NCI-H1694 treated with DMSO at 0.1 percent for 48 hours (cell line): ENCODE measurements at regions not wholly inside any gene's neighbourhood (a gene's known extent, or its start where the extent isn't known, plus 50 kb on each side); places are given as distances from the start of the nearest gene placed in this dataset.

Experiments
- DNase-seq: peaks from one replicate; lab custom pipeline; 2025; lab: John Stamatoyannopoulos, UW

DNA sequence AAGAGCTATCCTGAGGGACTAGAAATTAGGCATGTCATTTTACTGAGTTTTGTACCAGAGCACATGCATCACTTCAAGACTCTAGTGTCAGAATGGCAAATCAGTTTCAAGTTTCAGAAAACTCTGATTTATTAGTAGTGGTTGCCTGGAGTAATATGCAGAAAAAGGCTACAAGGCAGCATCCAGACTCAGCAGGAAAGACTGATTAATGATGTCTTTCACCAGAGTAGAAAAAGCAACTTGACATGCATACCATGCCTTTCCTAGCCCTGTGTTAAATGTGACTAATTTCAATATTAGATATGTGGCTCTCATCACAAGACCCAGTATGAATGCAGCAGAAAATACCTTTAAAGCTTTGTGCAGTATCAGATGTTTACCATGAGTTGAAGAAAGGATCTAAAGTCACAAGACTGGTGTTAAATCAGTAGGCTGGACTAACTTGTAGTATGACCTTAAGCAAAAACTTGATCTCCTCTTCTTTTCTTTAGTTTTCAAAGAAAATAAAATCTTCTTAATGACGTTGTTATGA is 1251.2 kb upstream of the C9orf72 start:
- no peak for DNase-seq

DNA sequence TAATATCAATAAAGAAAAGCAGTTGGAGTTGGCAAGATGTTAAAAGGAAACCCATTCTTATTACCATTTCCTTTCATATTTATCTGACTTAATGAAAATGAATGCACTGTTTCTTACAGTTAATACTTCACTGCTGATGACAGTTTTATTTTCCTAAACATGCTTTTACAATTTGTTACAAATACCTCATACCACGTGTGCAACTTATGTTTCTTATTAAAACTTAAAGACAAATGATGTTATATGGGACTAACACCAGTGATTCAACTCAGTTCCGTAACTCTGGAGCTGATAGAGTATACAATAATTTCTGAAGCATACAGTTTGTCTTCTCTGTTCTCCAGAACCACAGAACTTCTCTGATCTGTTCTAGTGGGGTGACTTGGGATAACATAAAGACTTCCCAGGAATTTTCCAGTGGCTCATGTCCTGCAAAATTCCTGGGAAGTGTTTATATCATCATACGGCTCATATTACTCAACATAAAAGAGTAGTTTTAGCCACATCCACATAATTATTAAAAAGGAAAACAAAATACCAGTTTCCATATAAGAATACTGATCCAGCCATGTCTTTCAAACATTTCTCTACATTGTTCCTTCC is 1259.0 kb upstream of the C9orf72 start:
- no peak for DNase-seq

DNA sequence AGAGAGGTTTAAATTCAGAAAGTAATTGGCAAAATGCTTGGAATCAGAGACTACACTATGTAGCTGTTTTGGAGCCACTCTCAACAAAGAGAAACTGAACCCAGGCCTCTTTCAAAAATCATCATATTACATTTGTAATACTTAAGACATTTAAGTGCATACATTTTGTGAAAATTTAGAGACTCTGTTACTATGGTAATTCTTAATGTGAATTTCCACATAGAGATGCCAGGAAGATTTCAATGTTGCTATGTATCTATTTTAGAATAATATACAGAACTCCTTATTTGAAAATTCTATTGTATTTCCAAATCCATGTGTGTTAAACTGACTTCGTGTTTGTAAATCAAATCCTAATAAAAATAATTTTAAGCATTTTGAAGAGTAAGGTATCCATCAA is 1260.9 kb upstream of the C9orf72 start:
- DNase-seq, result no peak

DNA sequence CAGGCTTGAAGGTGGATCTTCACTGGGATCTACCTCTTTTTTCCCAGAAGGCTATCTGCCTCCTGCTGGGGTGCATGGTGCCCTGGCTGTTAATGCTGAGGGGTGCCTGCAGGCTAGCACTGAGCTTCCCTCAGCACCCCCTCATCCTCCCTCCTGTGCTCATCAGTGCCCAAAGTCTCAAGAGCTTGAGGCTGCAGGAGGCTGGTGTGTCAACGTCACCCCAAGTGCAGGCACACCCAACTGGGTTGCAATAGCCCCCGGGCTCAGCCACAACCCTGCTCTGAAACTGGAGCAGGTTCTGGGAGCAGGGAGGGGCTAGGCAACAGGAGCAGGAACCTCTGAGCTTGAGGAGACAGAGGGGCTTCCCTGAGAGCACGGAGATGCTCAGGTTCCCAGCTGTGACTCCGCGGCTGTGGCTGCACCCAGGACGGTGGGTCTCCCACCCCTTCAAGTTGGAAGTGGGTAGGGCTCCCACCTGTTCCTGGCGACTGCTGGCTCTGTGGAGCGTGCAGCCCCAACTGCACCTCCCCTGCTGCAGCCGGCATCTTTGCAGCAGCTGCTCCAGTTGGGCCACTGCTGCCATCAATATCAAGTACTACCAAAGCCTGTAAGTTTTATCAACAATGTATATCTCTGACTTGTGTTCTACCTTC is 1266.6 kb upstream of the C9orf72 start:
- DNase-seq, result no peak

DNA sequence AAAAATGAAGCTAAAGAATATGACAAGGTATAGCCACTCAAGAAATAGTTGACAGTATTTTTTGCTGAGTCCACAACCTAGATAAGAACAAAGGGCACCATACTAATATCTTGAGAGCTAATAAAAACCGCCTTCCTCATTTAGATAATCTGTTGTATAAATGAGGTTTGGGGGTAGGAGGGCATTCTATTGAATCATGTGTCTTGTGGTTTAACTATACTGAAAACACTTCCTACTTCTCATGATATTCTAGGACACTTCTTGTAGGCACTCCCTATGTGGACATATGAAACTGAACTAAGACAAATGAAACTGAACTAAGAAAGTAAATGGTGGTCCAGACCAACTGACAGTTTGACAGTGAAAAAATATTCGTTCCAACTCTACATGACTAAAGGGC is 1268.5 kb upstream of the C9orf72 start:
- no peak for DNase-seq

DNA sequence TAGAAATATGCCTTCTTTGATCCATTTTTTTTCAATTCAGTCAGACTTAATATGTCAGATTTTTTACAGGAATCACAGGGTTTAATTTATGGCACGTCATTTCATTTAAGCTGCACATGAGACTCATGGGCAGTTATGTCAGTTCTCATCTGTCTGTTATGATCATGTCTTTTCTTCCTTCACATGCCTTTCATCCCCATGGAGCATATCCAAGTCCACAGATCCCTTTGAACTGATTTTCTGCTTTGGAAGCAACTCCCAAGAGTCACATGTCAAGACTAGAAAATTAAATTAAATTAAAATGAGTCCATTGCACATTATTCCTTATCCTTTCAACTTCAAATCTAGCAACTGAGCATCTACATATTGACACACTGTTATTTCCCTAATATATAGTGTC is 1274.0 kb upstream of the C9orf72 start:
- DNase-seq, result no peak

DNA sequence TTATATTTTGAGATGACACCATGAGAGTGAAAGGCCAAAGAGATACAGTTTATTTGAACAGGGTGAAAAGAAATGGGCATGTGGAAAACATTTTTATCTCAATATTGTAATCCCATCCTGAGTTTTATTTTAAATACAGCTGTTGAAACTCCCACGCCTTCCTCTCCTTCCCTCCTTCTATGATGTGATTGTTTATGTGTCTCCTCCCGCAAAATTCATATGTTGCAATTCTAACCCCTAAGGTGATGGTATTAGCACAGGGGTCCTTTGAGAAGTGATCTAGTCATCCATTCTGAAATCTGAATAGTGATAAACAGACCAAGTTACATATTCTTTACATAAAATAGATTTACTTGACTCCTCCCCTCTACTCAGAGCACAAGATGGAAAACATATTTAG is 1275.4 kb upstream of the C9orf72 start:
- DNase-seq, result no peak

DNA sequence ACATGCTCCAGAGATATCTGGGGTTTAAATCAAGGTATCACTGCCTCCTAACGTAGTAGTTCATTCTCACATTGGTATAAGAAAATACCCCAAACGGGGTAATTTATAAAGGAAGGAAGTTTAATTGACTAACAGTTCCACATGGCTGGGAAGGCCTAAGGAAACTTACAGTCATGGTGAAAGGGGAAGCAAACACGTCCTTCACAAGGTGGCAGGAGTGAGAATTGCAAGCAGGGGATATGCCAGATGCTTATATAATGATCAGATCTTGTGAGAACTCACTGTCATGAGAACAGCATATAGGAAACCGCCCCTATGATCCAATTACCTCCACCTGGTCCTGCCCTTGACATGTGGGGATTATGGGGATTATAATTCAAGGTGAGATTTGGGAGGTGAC is 1280.2 kb upstream of the C9orf72 start:
- DNase-seq, result no peak

DNA sequence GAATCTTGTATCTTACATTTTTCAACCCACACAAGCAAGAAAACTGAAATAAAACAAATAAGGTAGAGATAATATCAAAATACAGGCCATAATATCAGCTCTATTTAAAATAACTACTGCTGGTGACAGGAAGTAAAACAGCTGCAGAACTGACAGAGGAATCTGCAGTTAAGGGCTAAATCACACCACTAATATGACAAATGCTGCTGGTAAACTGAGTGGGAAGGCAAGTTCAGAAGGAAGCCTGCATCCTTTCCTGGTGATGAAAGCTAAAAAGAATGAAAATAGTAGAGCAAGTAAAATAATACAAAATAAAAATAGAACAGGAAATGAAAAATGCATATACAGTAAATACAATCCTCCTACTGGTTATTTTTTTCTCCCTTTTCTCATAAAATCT is 1293.7 kb upstream of the C9orf72 start:
- no peak for DNase-seq

DNA sequence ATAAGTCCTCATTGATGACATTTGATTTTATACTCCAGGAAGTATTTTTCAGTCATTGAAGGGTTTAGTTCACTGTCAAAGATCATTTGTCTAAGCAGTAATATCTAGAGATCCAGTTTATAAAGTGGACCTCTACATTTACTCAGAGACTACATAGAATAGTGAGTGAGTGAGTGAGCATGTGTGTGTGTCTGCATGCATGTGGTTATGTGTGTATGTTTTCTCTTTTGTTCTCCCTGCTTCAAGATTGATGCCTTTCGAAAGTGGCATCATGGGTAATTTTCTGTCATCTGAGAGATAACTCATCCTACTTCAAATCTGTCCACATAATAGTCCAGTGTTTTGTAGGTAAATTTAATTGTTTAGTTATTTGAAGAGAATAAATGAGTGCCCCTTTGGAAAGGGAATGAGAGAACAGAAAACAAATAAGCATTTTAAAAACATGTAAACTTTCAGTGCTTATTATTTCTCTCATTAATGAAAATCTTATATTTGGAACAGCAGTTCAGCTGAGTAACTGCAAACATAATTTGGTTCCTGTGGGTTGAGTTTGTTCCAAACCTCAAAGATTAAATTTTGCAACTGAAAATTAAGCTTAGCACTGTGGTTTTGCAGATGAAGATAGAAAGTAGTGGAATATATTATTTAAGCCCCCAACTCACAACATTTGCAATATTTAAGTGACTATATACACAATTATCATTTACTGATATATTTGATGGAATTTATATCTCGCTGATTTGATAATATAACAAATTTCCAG is 1295.1 kb upstream of the C9orf72 start:
- DNase-seq, result no peak

DNA sequence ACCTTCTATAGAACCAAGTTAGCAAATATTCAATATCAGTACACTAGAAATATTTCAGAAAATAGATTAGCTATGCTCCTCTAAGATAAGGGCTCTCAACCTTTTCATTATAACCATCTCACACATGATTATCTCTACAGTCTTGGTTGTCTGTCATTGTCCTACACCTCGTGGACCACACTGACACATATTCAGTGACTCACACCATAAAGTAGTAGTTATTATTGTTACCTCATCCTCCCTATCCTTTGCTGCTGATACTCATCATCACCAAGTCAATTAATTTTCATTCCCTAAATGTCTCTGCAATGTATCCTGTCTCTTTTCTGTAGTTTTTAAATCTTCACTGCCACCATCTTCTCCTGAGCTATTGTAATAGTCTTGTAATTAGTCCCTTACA is 1309.2 kb upstream of the C9orf72 start:
- no peak for DNase-seq

DNA sequence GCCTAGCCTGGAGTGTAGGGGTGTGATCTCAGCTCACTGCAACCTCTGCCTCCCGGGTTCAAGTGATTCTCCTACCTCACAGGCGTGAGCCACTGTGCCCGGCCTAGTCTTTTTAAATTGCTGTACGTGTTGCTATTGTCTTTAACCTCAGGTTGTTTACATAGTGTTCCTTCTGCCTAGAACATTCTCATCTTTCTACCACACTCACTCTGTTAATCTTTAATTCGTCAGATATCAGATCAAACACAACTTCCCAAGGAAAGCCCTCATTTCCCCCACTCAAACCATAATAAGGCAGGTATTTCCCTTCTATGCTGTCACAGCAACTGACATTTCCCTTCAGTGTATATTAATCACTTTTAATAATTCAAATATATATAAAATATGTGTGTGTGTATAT is 1310.0 kb upstream of the C9orf72 start:
- DNase-seq, result no peak

DNA sequence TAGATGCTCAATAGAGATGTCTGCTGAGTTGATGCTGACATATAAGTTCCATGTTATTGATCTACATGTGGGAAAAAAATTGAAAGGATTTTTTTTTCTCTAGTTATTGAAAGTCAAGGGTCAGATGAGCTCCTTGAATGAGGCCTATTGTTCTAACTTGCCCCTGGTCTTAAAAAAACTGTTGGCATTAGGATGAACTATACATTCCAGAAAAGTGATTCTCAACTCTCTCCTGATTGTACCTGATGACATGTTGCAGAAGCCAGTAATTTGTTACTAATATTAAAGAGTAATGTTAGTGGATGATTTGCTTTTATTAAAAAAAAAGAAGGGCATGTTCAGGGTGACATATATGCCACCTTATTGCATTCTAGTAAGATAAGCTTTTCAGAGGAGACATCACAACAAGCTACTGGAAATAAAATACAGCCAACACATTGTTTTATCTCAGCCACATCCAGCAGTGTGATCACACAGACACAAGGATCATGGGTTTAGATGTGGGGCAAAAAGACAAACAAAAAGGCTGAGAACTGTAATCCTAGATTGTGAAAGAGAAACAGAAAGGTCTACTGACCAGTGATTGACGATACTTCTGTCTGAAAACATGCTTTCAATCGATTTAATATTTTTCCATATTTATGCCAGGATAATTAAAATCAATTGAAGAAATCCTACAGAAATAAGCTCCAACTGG is 1314.1 kb upstream of the C9orf72 start:
- DNase-seq, result no peak

DNA sequence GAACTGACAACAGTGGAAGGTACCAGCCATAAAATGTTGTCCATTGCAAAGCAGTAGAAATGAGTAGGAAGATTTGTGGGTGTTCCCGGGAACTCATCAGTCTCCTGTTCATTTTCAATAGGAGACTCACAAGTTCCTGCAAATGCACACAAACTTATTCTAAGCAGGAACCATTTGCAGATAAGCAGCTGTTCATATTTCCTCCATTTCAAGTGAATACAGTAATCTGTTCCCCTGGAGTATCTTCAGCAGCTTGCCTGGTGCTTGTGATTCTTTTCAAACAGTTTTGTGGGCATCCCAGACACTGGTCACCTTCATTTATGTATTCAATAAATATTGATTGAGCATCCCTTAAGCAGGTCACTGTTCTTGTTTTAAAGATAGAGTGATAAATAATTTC is 1315.5 kb upstream of the C9orf72 start:
- DNase-seq, result no peak

DNA sequence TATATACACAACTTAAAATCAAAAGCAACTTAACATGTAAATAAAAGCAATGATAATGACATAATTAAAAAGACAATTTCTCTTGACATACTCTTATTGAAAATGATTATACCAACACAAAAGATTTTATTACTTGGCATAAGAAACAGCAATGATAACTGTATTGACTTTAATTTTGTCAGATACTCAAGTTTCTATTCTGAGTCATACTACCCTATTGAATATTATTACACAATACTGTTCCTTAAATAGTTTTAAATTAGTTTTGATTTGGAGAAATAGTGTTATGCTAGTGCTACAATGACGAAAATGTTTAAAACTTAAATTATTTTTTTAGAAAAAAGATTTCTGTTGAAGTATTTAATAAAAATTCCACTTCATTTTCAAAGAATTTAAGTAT is 1319.3 kb upstream of the C9orf72 start:
- DNase-seq, result no peak

DNA sequence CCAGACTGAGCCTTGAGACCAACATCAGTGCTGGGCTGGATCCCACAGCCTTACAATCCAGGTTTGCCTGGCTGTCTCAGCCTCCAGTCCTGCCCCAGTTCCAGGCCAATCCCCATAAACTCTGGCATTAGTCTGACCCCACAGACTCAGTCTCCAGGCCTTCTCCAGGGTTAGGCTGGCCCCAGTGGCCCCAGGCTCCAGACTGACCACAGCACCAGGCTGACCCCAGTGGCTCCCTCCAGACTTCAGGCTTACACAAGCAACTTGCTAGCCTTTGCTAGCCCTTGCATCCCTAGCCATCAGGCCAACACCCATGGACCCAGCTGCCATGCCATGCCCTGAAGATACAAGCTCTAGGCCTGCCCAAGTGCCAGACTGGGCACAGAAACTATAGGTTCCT is 1326.0 kb upstream of the C9orf72 start:
- DNase-seq, result no peak

DNA sequence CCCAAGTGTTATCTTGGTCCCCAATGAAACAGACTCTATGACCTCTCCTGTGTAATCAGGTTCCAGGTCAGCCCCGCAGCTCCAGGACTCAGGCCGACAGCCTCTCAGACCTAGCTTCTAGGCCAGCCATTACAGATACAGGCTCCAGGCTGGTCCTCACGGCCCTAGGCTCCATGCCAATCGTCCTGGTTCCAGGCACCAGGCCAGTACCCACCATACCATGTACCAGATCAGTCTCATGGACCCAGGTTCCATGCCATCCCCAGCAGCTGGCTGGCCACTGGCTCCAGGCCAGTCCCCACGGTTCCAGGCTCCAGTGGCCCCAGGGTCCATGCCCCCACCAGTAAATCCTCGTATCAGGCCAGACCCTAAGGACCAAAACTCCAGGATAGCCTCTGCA is 1326.6 kb upstream of the C9orf72 start:
- no peak for DNase-seq

DNA sequence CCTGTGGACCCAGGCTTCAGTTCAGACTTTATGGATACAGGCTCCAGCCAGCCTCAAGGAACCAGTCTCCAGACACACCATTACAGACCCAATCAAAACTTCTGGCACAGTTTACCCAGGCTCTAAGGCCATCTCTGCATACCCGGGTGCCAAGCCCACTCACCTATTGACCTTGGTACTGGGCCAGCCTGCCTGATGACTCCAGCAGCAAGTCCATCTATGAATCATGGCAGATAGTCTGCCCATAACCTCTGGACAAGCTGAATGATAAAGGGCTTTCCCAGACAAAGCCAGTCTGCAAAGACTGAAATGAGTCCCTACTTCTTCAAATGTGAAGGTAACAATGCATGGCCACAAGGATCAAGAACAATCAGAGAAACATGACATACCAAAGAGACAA is 1327.1 kb upstream of the C9orf72 start:
- DNase-seq, result no peak

DNA sequence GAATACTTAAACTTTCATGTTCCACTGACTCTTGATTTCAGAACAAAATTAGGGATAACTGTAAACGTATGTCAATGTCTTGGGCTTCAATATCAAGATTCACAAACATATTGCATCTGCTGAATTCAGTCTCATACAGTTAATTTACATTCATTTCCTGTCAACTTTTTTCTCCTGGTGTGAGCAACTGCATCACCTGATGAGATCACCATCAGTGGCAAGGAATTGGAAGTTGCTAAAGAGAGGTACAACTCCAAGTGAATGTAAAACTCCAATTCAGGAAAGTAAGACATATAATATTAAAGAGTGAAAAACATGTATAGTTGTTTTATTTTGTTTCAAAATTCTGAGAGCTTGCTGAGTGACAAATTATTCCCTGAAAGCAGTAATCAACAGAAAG is 1336.2 kb upstream of the C9orf72 start:
- no peak for DNase-seq

DNA sequence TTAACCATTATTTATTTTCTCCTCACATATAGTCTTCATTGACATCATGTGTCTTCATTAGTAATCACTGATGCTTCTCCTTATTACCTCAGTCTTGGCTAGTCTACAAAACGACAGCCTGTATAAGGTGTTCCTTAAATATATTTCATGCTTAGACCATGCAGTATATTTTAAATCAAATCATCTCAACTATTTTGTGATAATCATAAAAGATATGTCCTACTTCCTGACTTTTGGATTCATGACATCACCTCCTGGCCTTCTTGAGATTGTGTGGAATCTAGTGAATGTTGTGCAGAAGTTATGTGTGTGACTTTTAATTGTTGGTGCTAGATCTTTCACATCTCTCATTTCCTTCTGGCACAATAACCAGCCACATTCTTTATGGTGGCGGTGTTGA is 1339.3 kb upstream of the C9orf72 start:
- no peak for DNase-seq

DNA sequence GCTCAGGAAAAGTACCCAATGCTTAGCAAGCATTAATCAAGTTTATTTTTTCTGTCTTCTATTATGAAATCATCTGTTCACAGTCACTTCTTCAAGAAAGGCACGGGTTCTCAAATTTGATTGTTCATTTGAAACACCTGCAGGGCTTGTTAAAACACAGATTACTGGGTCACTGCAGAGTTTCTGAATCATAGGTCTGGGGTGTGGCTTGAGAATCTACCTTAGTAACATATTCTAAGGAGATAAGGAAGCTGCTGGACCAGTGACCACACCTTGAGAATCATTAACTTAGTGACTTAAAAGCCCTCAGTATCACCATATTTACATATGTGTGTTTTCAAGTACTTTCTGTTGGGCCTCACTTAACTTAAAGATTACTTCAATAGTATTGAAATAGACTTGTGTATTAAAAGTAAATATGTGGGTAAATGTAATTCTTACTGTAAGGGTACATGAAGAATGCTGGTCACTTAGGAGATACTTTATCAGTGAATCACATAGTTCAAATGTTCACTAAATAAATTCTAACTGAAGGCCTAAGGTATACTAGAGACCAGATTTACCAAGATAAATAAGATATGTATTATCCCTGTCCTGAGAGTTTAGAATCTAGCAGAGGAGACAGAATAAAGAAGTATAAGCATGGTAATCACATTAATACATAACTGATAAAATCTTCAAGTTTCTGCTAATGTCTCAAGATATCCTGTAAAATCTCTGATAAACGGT is 1342.1 kb upstream of the C9orf72 start:
- DNase-seq, result no peak

DNA sequence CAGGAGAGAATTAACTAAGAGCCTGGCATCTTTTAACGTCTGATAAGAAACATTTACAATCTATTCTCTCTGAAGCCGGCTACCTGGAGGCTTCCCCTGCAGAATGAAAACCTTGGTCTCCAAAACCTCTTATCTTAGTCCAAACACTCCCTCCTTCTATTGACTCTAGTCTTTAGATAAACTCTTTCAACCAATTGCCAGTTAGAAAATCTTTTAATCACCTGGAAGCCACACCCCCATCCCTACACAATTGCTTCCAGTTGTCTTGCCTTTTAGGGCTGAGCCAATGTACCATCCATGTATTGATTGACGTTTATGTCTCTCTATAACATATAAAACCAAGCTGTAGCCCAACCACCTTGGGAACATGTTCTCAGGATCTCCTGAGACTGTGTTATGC is 1343.1 kb upstream of the C9orf72 start:
- no peak for DNase-seq
